Osteoblast (primary cell): ENCODE measurements at regions not wholly inside any gene's neighbourhood (a gene's known extent, or its start where the extent isn't known, plus 50 kb on each side); places are given as distances from the start of the nearest gene placed in this dataset.

Experiments used
- DNase-seq: peaks from one replicate; pipeline ENCODE4 v3.0.0; 2011; ENCODE audit warnings: low spot score, mixed read lengths; ENCODE audit not compliant: insufficient read length; ENCODE audit errors: missing footprints
- H2AFZ ChIP-seq: 2 replicates; pipeline ENCODE4 v1.6.0; 2011; ENCODE audit warnings: mild to moderate bottlenecking, low read length
- H3K27ac ChIP-seq: 2 replicates; pipeline ENCODE4 v1.5.1; 2011; ENCODE audit warnings: mild to moderate bottlenecking, low read depth, low read length, moderate library complexity
- H3K27me3 ChIP-seq: 2 replicates; pipeline ENCODE4 v1.6.0; 2012; ENCODE audit warnings: mild to moderate bottlenecking, control low read depth, inconsistent platforms, low read length, moderate library complexity; ENCODE audit not compliant: insufficient read depth
- H3K36me3 ChIP-seq: 2 replicates; pipeline ENCODE4 v1.5.1; 2011; ENCODE audit warnings: mild to moderate bottlenecking, low read length, control low read depth, moderate library complexity; ENCODE audit not compliant: insufficient read depth
- H3K4me1 ChIP-seq: 2 replicates; pipeline ENCODE4 v1.5.1; 2011; ENCODE audit warnings: mild to moderate bottlenecking, low read length, control low read depth, moderate library complexity; ENCODE audit not compliant: insufficient read depth
- H3K4me2 ChIP-seq: 2 replicates; pipeline ENCODE4 v1.6.0; 2011; ENCODE audit warnings: mild to moderate bottlenecking, low read length; ENCODE audit not compliant: insufficient read depth
- H3K4me3 ChIP-seq: fragments of 200-600 bp; sonication (generic); 3 replicates; pipeline ENCODE4 v1.5.1; 2012; ENCODE audit warnings: mild to moderate bottlenecking, low read length, inconsistent platforms; ENCODE audit not compliant: insufficient read depth
- H3K79me2 ChIP-seq: 2 replicates; pipeline ENCODE4 v1.6.0; 2012; ENCODE audit warnings: mild to moderate bottlenecking, low read length, control low read depth, inconsistent platforms; ENCODE audit not compliant: insufficient read depth
- H3K9me3 ChIP-seq: 2 replicates; pipeline ENCODE4 v1.5.1; 2011; ENCODE audit warnings: low read depth, low read length, control low read depth
- H4K20me1 ChIP-seq: 2 replicates; pipeline ENCODE4 v1.6.0; 2012; ENCODE audit warnings: mild to moderate bottlenecking, low read length, control low read depth; ENCODE audit not compliant: insufficient read depth
- CTCF ChIP-seq: IDR thresholded peaks from 2 replicates; pipeline ENCODE4 v1.5.1; 2011; ENCODE audit warnings: mild to moderate bottlenecking, low read depth, low read length, moderate library complexity; ENCODE audit errors: extremely low read depth

GRCh38 chr3:35409991-35410390, 229.3 kb upstream of the ARPP21 start:
- Histone ChIP-seq H3K36me3 (no peaks in the 10 kb centered on the region), H3K27ac (no peak overlapping the region), H3K79me2 (no peaks in the 10 kb centered on the region), H3K9me3 (no peaks in the 10 kb centered on the region), H2AFZ (no peak overlapping the region), H3K27me3 (no peaks in the 10 kb centered on the region), H4K20me1 (no peaks in the 10 kb centered on the region), H3K4me2 (no peak overlapping the region), H3K4me3 (no peak overlapping the region), H3K4me1 (no peaks in the 10 kb centered on the region)
- TF ChIP-seq CTCF, result no peak
- DNase-seq, result no peak

DNA sequence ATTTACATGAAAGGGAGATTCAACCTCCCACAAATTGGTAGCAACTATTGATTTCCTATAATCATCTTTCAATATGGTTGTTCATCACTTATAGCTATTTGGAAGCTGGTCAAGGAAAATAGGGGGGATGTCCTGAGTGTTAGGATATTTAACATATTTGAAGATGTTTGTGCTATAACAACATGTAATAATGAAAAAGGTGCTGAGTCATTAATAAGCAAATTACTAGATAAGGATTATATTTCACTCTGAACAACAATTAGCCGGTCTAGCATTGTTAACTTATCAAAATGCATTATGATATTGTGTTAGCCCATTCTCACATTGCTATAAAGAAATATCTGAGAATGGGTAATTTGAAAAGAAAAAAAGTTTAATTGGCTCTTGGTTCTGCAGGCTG, 225.8 kb upstream of the ARPP21 start:
- Histone ChIP-seq H4K20me1 (no peaks in the 10 kb centered on the region), H3K4me1 (no peaks in the 10 kb centered on the region), H3K79me2 (no peaks in the 10 kb centered on the region), H3K4me2 (no peak overlapping the region), H3K27ac (no peak overlapping the region), H2AFZ (no peak overlapping the region), H3K9me3 (no peaks in the 10 kb centered on the region), H3K36me3 (no peaks in the 10 kb centered on the region), H3K27me3 (no peaks in the 10 kb centered on the region), H3K4me3 (no peak overlapping the region)
- no peak for TF ChIP-seq CTCF
- DNase-seq, result no peak

- no peak for DNase-seq
- no peak for TF ChIP-seq CTCF
- Histone ChIP-seq H3K9me3 (no peaks in the 10 kb centered on the region), H3K79me2 (no peaks in the 10 kb centered on the region), H3K4me1 (no peaks in the 10 kb centered on the region), H3K4me3 (no peak overlapping the region), H3K4me2 (no peak overlapping the region), H3K36me3 (no peaks in the 10 kb centered on the region), H4K20me1 (no peaks in the 10 kb centered on the region), H2AFZ (no peak overlapping the region), H3K27me3 (no peaks in the 10 kb centered on the region), H3K27ac (no peak overlapping the region)
Observed at GRCh38 chr3:35417080-35417479, 222.2 kb upstream of the ARPP21 start.

- H3K27ac ChIP-seq, result no peak overlapping the region
- H2AFZ ChIP-seq, result no peak overlapping the region
- H3K4me2 ChIP-seq, result no peak overlapping the region
- H3K4me1 ChIP-seq, result no peaks in the 10 kb centered on the region
- TF ChIP-seq CTCF, result no peak
- H3K4me3 ChIP-seq, result no peak overlapping the region
- H3K27me3 ChIP-seq, result no peaks in the 10 kb centered on the region
- H4K20me1 ChIP-seq, result no peaks in the 10 kb centered on the region
- no peak for DNase-seq
- H3K36me3 ChIP-seq, result no peaks in the 10 kb centered on the region
- no peaks in the 10 kb centered on the region for H3K79me2 ChIP-seq
- H3K9me3 ChIP-seq, result peaks cover 2% of the 10 kb centered on the region
Observed at GRCh38 chr3:35422101-35422500, 217.2 kb upstream of the ARPP21 start.
